Kidney (tissue), 13 donors: ENCODE measurements at regions not wholly inside any gene's neighbourhood (a gene's known extent, or its start where the extent isn't known, plus 50 kb on each side); places are given as distances from the start of the nearest gene placed in this dataset.

Experiments used
- DNase-seq, 5 donors: peaks; one replicate each; pipeline ENCODE4 v3.0.0-alpha.2; 2013 to 2020
- FAIRE-seq: peaks from 2 replicates; lab custom pipeline; 2012; peaks lifted over from hg19 to GRCh38; lab: Jason Lieb, UNC
- H3K27ac ChIP-seq, 2 donors: one replicate each; pipeline ENCODE4 v1.7.0; 2013; ENCODE audit warnings: low read depth in 2 of 2, low read length in 2 of 2, inconsistent platforms in 1 of 2
- H3K27me3 ChIP-seq: one replicate; pipeline ENCODE4 v1.7.1; 2013; ENCODE audit warnings: low read length, inconsistent platforms; ENCODE audit not compliant: control insufficient read depth, insufficient read depth
- H3K36me3 ChIP-seq, 3 donors: one replicate each; pipeline versions ENCODE4 v1.7.0 to v1.7.1; 2013; ENCODE audit warnings: low read length in 3 of 3, control low read depth in 1 of 3, inconsistent platforms in 1 of 3; ENCODE audit not compliant: insufficient read depth in 3 of 3, control insufficient read depth in 2 of 3
- H3K4me1 ChIP-seq, 3 donors: one replicate each; pipeline versions ENCODE4 v1.7.0 to v1.7.1; 2013; ENCODE audit warnings: low read length in 3 of 3, inconsistent platforms in 1 of 3, low read depth in 1 of 3; ENCODE audit not compliant: control insufficient read depth in 2 of 3, insufficient read depth in 2 of 3
- H3K4me3 ChIP-seq, 3 donors: one replicate each; pipeline versions ENCODE4 v1.7.0 to v1.8.1; 2013; ENCODE audit warnings: low read length in 3 of 3, control low read depth in 1 of 3, inconsistent platforms in 1 of 3
- H3K9ac ChIP-seq, 3 donors: one replicate each; pipeline versions ENCODE4 v1.7.0 to v1.7.1; 2013; ENCODE audit warnings: low read length in 3 of 3, control low read depth in 1 of 3, inconsistent platforms in 1 of 3
- H3K9me3 ChIP-seq, 3 donors: one replicate each; pipeline versions ENCODE4 v1.7.0 to v1.7.1; 2013; ENCODE audit warnings: low read length in 3 of 3, control low read depth in 1 of 3, inconsistent platforms in 1 of 3; ENCODE audit not compliant: control insufficient read depth in 2 of 3, insufficient read depth in 1 of 3
- intact Hi-C: fragments of 100-400 bp; cut with DNase I; formaldehyde crosslinking; loops from one replicate; pipeline ENCODE4 v1.11.1; 2022
- TF ChIP-seq, protein P1 (sequence below): IDR thresholded peaks from 3 replicates; pipeline ENCODE4 v1.5.1; 2012; ENCODE audit warnings: mild to moderate bottlenecking, moderate library complexity, borderline replicate concordance; ENCODE audit not compliant: insufficient read depth; ENCODE audit errors: extremely low read depth
- donor health status: control.
- donor health status: control.
- donor health status: control.
- donor health status: control.
- donor health status: control.
- donor health status: DM: yes; HTN: yes; CAD: no.
- donor health status: Normal renal cell carcinoma (clear cell type).

DNA sequence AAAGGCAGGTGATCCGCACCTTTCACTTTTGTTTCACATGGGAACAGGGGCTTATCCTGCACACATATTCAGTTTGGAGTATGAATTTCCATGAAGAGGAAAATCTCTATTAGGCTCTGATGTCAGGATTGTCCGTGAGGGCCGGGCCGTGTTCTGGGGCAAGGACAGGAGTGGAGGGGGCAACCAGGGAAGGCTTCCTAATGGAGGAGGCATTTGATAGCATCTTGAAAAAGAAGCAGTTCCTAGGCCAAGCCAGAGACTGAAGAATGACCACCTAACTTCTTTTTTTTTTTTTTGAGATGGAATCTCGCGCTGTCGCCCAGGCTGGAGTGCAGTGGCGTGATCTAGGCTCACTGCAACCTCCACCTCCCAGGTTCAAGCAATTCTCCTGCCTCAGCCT, 174.2 kb downstream of the SEC14L1 start:
- TF ChIP-seq, protein P1, sequence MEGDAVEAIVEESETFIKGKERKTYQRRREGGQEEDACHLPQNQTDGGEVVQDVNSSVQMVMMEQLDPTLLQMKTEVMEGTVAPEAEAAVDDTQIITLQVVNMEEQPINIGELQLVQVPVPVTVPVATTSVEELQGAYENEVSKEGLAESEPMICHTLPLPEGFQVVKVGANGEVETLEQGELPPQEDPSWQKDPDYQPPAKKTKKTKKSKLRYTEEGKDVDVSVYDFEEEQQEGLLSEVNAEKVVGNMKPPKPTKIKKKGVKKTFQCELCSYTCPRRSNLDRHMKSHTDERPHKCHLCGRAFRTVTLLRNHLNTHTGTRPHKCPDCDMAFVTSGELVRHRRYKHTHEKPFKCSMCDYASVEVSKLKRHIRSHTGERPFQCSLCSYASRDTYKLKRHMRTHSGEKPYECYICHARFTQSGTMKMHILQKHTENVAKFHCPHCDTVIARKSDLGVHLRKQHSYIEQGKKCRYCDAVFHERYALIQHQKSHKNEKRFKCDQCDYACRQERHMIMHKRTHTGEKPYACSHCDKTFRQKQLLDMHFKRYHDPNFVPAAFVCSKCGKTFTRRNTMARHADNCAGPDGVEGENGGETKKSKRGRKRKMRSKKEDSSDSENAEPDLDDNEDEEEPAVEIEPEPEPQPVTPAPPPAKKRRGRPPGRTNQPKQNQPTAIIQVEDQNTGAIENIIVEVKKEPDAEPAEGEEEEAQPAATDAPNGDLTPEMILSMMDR: no peak
- Histone ChIP-seq H3K27me3 (no peaks in the 10 kb centered on the region), H3K4me3 (no peak overlapping the region), H3K36me3 (no peaks in the 10 kb centered on the region), H3K9ac (no peak overlapping the region), H3K9me3 (no peaks in the 10 kb centered on the region), H3K4me1 (peaks cover 0 to 25% (median 23%) of the 10 kb centered on the region in 3 donors), H3K27ac (no peak overlapping the region)
- intact Hi-C loops: no loop called here
- DNase-seq: peak in 2 of 5 donors; percentile 7 to 51
- no peak for FAIRE-seq

DNA sequence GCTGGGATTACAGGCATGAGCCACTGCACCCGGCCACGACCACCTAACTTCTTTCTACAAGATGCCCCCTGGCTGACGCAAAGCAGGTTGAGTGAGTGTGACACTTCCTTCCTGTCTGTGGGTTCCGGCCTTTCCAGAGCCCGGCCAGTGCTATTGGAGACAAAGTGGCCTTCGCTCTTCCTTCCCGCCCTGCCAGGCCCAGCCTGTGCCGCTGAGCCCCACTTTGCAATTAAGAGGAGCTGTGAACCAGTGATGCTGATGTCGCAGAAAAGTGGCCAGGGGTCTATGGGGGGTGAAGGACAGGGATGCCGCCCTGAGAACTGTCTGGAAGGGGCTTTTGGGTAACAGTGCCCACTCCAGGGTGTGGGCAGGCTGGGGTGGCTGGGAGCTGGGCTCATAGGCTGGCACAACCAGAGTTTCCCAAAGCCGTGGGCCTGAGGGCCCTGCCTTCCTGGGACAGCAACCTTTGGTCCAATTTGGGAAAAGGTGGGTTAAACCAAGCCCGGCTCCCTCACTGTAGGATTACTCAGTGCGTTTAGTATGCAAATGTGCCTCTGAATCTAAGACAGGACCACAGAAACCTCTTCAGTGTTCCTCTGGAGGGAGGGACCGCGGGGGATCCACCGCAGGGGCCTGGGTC, 174.9 kb downstream of the SEC14L1 start:
- H3K27me3 ChIP-seq: no peaks in the 10 kb centered on the region

DNA sequence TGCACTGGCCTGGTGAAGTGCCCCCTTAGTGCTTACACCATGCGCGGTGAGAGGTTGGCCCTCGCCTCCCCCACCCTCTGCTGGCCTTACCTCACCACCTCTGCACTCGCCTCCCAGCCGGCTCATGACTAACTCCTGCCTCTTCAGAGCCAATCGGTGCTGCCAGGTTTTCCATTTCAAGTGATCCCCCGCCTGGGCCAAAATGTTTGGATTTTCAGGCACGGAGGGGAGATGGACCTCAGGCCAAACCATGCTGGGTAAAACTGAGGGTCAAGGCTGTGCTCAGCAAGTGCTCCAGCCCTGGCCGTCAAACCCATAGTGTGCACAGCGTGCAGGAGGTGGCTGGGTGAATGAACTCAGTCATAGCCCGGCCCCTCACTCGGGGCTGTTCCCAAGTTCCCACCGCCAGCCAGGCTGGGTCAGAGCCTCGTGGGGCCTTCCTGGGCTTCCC, 175.4 kb downstream of the SEC14L1 start:
- DNase-seq (peak in 3 of 5 donors; percentile 39 to 84 (median 58)), FAIRE-seq (no peak)
- Histone ChIP-seq H3K9me3 (no peaks in the 10 kb centered on the region), H3K9ac (peak overlapping the region in 1 of 3 donors; percentile 40), H3K27ac (peak overlapping the region; percentile 41 to 71), H3K4me3 (no peak overlapping the region), H3K27me3 (no peaks in the 10 kb centered on the region), H3K36me3 (no peaks in the 10 kb centered on the region), H3K4me1 (peaks cover 0 to 28% (median 23%) of the 10 kb centered on the region in 3 donors)
- TF ChIP-seq, protein P1: no peak
- intact Hi-C loops: no loop called here

More for the DNA sequence above, 174.9 kb downstream of the SEC14L1 start:
- H3K4me1 ChIP-seq: peaks cover 0 to 25% (median 23%) of the 10 kb centered on the region in 3 donors
- no peaks in the 10 kb centered on the region for H3K9me3 ChIP-seq
- H3K9ac ChIP-seq: peak overlapping the region in 1 of 3 donors; percentile 26
- peak overlapping the region in 1 of 2 donors; percentile 43 for H3K27ac ChIP-seq
- TF ChIP-seq, protein P1: no peak
- peak in 2 of 5 donors; percentile 47 to 67 for DNase-seq
- intact Hi-C loops: no loop called here
- no peaks in the 10 kb centered on the region for H3K36me3 ChIP-seq
- no peak overlapping the region for H3K4me3 ChIP-seq
- FAIRE-seq: no peak
